ENCODE measurements at regions not wholly inside any gene's neighbourhood (a gene's known extent, or its start where the extent isn't known, plus 50 kb on each side); places are given as distances from the start of the nearest gene placed in this dataset.

DNA sequence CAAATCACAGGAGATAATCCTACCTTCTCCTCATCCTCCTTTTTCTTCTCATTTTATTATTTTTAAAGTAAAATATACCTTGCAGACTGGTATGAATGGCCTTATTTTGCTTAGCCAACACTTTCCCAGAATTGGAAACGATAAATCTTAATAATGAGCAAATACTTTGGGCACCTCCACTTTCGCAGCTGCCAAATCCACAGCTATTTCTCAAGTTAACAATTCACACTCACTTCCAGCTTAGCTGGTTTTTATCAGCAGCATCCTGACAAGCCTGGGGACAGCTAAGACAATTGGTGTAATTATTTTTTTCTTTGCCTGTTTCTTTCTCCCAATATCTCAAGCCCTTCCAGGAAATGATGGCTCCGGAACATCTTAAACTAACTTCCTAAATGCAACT, 867.5 kb upstream of the TMEM132C start (continued):
- TF ChIP-seq, protein P1, sequence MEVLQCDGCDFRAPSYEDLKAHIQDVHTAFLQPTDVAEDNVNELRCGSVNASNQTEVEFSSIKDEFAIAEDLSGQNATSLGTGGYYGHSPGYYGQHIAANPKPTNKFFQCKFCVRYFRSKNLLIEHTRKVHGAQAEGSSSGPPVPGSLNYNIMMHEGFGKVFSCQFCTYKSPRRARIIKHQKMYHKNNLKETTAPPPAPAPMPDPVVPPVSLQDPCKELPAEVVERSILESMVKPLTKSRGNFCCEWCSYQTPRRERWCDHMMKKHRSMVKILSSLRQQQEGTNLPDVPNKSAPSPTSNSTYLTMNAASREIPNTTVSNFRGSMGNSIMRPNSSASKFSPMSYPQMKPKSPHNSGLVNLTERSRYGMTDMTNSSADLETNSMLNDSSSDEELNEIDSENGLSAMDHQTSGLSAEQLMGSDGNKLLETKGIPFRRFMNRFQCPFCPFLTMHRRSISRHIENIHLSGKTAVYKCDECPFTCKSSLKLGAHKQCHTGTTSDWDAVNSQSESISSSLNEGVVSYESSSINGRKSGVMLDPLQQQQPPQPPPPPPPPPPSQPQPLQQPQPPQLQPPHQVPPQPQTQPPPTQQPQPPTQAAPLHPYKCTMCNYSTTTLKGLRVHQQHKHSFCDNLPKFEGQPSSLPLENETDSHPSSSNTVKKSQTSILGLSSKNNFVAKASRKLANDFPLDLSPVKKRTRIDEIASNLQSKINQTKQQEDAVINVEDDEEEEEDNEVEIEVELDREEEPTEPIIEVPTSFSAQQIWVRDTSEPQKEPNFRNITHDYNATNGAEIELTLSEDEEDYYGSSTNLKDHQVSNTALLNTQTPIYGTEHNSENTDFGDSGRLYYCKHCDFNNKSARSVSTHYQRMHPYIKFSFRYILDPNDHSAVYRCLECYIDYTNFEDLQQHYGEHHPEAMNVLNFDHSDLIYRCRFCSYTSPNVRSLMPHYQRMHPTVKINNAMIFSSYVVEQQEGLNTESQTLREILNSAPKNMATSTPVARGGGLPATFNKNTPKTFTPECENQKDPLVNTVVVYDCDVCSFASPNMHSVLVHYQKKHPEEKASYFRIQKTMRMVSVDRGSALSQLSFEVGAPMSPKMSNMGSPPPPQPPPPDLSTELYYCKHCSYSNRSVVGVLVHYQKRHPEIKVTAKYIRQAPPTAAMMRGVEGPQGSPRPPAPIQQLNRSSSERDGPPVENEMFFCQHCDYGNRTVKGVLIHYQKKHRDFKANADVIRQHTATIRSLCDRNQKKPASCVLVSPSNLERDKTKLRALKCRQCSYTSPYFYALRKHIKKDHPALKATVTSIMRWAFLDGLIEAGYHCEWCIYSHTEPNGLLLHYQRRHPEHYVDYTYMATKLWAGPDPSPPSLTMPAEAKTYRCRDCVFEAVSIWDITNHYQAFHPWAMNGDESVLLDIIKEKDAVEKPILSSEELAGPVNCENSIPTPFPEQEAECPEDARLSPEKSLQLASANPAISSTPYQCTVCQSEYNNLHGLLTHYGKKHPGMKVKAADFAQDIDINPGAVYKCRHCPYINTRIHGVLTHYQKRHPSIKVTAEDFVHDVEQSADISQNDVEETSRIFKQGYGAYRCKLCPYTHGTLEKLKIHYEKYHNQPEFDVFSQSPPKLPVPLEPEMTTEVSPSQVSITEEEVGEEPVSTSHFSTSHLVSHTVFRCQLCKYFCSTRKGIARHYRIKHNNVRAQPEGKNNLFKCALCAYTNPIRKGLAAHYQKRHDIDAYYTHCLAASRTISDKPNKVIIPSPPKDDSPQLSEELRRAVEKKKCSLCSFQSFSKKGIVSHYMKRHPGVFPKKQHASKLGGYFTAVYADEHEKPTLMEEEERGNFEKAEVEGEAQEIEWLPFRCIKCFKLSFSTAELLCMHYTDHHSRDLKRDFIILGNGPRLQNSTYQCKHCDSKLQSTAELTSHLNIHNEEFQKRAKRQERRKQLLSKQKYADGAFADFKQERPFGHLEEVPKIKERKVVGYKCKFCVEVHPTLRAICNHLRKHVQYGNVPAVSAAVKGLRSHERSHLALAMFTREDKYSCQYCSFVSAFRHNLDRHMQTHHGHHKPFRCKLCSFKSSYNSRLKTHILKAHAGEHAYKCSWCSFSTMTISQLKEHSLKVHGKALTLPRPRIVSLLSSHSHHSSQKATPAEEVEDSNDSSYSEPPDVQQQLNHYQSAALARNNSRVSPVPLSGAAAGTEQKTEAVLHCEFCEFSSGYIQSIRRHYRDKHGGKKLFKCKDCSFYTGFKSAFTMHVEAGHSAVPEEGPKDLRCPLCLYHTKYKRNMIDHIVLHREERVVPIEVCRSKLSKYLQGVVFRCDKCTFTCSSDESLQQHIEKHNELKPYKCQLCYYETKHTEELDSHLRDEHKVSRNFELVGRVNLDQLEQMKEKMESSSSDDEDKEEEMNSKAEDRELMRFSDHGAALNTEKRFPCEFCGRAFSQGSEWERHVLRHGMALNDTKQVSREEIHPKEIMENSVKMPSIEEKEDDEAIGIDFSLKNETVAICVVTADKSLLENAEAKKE (CRISPR knock-in tag; IDR thresholded peaks at IDR 0.05), result no peak
- no peak for TF ChIP-seq EZH2 (IDR thresholded peaks at IDR 0.05; ENCODE audit: low read depth, unreplicated experiment)
- TF ChIP-seq, protein P2, sequence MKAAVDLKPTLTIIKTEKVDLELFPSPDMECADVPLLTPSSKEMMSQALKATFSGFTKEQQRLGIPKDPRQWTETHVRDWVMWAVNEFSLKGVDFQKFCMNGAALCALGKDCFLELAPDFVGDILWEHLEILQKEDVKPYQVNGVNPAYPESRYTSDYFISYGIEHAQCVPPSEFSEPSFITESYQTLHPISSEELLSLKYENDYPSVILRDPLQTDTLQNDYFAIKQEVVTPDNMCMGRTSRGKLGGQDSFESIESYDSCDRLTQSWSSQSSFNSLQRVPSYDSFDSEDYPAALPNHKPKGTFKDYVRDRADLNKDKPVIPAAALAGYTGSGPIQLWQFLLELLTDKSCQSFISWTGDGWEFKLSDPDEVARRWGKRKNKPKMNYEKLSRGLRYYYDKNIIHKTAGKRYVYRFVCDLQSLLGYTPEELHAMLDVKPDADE (IDR thresholded peaks at IDR 0.05), result no peak

DNA sequence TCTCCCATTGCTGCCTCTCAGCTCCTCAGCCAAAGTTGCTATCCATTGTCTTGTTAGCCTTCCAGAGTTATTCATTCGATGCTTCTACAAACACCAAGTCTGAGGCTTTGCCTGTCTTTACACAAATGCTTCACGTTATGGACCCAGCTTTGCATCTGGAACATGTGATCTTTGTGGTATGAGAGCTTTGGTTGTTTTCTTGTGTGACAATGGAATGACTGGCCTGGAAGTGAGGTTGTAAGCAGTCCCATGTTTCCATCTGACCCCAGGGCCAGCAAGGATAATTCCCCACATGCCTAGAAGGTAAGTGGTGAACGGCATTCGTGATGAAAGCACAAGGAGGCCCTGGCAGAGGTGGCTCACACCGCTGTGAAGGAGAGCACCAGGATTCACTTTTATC, 866.7 kb upstream of the TMEM132C start:
- Histone ChIP-seq H3K27ac (ENCODE audit: low read depth) (no peak overlapping the region), H3K27me3 (ENCODE audit: insufficient read depth) (no peaks in the 10 kb centered on the region), H3K79me2 (replicated peaks; ENCODE audit: insufficient read depth) (no peaks in the 10 kb centered on the region), H3K36me3 (ENCODE audit: insufficient read depth) (no peaks in the 10 kb centered on the region), H3K4me1 (ENCODE audit: insufficient read depth) (no peaks in the 10 kb centered on the region), H3F3A (replicated peaks; ENCODE audit: low read depth) (no peaks in the 10 kb centered on the region), H4K20me1 (replicated peaks; ENCODE audit: insufficient read depth) (no peaks in the 10 kb centered on the region), H3K4me3 (no peak overlapping the region), H2AFZ (no peak overlapping the region), H3K9me2 (ENCODE audit: insufficient read depth) (no peaks in the 10 kb centered on the region), H3K4me2 (no peak overlapping the region)
- Mint-ChIP-seq H3K36me3 (ENCODE audit: low read depth) (peaks cover 31% of the 10 kb centered on the region; the same call in 2 of the 3 replicates), H3K27ac (no peak overlapping the region), H3K27me3 (ENCODE audit: insufficient read depth, low read depth, poor library complexity) (peaks cover 1% of the 10 kb centered on the region), H3K9me3 (peaks cover 91% of the 10 kb centered on the region), H3K4me1 (no peaks in the 10 kb centered on the region), H3K4me3 (no peak overlapping the region)
- no peak for ATAC-seq
- DNase-seq (ENCODE audit: low spot score), result no peak
- TF ChIP-seq ZNF114 (CRISPR knock-in tag; IDR thresholded peaks at IDR 0.05) (no peak), JUNB (IDR thresholded peaks at IDR 0.05; ENCODE audit: unreplicated experiment) (no peak), ZNF331 (CRISPR knock-in tag; IDR thresholded peaks at IDR 0.05; ENCODE audit: low read depth) (no peak), EZH2 (IDR thresholded peaks at IDR 0.05; ENCODE audit: low read depth, unreplicated experiment) (no peak), NANOG (IDR thresholded peaks at IDR 0.05; ENCODE audit: borderline replicate concordance) (no peak)
- TF ChIP-seq, protein P3, sequence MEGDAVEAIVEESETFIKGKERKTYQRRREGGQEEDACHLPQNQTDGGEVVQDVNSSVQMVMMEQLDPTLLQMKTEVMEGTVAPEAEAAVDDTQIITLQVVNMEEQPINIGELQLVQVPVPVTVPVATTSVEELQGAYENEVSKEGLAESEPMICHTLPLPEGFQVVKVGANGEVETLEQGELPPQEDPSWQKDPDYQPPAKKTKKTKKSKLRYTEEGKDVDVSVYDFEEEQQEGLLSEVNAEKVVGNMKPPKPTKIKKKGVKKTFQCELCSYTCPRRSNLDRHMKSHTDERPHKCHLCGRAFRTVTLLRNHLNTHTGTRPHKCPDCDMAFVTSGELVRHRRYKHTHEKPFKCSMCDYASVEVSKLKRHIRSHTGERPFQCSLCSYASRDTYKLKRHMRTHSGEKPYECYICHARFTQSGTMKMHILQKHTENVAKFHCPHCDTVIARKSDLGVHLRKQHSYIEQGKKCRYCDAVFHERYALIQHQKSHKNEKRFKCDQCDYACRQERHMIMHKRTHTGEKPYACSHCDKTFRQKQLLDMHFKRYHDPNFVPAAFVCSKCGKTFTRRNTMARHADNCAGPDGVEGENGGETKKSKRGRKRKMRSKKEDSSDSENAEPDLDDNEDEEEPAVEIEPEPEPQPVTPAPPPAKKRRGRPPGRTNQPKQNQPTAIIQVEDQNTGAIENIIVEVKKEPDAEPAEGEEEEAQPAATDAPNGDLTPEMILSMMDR (conservative IDR thresholded peaks at IDR 0.05; ENCODE audit: low read depth in 2 of 2), result no peak
- TF ChIP-seq, protein P4, sequence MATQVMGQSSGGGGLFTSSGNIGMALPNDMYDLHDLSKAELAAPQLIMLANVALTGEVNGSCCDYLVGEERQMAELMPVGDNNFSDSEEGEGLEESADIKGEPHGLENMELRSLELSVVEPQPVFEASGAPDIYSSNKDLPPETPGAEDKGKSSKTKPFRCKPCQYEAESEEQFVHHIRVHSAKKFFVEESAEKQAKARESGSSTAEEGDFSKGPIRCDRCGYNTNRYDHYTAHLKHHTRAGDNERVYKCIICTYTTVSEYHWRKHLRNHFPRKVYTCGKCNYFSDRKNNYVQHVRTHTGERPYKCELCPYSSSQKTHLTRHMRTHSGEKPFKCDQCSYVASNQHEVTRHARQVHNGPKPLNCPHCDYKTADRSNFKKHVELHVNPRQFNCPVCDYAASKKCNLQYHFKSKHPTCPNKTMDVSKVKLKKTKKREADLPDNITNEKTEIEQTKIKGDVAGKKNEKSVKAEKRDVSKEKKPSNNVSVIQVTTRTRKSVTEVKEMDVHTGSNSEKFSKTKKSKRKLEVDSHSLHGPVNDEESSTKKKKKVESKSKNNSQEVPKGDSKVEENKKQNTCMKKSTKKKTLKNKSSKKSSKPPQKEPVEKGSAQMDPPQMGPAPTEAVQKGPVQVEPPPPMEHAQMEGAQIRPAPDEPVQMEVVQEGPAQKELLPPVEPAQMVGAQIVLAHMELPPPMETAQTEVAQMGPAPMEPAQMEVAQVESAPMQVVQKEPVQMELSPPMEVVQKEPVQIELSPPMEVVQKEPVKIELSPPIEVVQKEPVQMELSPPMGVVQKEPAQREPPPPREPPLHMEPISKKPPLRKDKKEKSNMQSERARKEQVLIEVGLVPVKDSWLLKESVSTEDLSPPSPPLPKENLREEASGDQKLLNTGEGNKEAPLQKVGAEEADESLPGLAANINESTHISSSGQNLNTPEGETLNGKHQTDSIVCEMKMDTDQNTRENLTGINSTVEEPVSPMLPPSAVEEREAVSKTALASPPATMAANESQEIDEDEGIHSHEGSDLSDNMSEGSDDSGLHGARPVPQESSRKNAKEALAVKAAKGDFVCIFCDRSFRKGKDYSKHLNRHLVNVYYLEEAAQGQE (IDR thresholded peaks at IDR 0.05; ENCODE audit: unreplicated experiment), result no peak
